ENCODE measurements at regions not wholly inside any gene's neighbourhood (a gene's known extent, or its start where the extent isn't known, plus 50 kb on each side); places are given as distances from the start of the nearest gene placed in this dataset.

GRCh38 chr14:100391173-100391572, 68.0 kb downstream of the SLC25A47 start:
- TF ChIP-seq POLR2AphosphoS5 (IDR thresholded peaks at IDR 0.05; ENCODE audit: insufficient read depth in 1 of 2, low read depth in 1 of 2) = no peak
- TF ChIP-seq, protein P1, sequence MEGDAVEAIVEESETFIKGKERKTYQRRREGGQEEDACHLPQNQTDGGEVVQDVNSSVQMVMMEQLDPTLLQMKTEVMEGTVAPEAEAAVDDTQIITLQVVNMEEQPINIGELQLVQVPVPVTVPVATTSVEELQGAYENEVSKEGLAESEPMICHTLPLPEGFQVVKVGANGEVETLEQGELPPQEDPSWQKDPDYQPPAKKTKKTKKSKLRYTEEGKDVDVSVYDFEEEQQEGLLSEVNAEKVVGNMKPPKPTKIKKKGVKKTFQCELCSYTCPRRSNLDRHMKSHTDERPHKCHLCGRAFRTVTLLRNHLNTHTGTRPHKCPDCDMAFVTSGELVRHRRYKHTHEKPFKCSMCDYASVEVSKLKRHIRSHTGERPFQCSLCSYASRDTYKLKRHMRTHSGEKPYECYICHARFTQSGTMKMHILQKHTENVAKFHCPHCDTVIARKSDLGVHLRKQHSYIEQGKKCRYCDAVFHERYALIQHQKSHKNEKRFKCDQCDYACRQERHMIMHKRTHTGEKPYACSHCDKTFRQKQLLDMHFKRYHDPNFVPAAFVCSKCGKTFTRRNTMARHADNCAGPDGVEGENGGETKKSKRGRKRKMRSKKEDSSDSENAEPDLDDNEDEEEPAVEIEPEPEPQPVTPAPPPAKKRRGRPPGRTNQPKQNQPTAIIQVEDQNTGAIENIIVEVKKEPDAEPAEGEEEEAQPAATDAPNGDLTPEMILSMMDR (IDR thresholded peaks at IDR 0.05) = no peak
- no peak for TF ChIP-seq POLR2A (IDR thresholded peaks at IDR 0.05)
